ENCODE measurements at regions not wholly inside any gene's neighbourhood (a gene's known extent, or its start where the extent isn't known, plus 50 kb on each side); places are given as distances from the start of the nearest gene placed in this dataset.

DNA sequence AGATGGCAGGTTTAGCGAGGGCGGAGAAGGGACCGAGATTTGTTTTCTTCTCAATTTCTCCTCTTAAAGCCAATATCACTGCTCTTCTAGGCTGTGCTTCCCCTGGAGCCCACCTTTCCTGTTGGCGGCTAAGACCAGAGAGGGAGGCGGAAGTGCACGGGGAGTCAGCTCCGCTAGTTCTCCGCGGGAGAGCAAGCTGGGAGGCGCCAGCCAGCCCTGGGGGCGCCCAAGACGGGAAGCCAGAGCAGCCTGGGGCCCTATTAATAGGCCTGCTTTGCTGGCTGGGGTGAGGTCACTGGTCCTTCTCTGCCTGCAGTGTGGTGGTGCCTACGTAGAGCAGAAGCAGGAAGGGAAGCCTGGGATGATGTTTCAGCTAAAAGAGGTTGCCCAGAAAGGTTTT, 61.6 kb downstream of the LSM5 start:
- Histone ChIP-seq H3K4me3 (ENCODE audit: low read length in 3 of 3) (no peak overlapping the region), H3K27ac (ENCODE audit: low read depth, low read length) (no peak overlapping the region), H3K9ac (ENCODE audit: low read depth in 1 of 3, low read length in 3 of 3) (no peak overlapping the region), H3K36me3 (ENCODE audit: control insufficient read depth in 3 of 3, insufficient read depth in 3 of 3, low read length in 3 of 3) (no peaks in the 10 kb centered on the region), H3K27me3 (ENCODE audit: control insufficient read depth in 3 of 3, insufficient read depth in 3 of 3, low read length in 3 of 3) (peaks cover 21 to 27% (median 25%) of the 10 kb centered on the region in 3 donors), H3K4me1 (ENCODE audit: control insufficient read depth in 3 of 3, insufficient read depth in 3 of 3, low read length in 3 of 3) (peaks cover 0 to 2% (median 0%) of the 10 kb centered on the region in 3 donors), H3K9me3 (ENCODE audit: control insufficient read depth in 3 of 3, low read length in 3 of 3) (peaks cover 0 to 3% (median 0%) of the 10 kb centered on the region in 3 donors)

DNA sequence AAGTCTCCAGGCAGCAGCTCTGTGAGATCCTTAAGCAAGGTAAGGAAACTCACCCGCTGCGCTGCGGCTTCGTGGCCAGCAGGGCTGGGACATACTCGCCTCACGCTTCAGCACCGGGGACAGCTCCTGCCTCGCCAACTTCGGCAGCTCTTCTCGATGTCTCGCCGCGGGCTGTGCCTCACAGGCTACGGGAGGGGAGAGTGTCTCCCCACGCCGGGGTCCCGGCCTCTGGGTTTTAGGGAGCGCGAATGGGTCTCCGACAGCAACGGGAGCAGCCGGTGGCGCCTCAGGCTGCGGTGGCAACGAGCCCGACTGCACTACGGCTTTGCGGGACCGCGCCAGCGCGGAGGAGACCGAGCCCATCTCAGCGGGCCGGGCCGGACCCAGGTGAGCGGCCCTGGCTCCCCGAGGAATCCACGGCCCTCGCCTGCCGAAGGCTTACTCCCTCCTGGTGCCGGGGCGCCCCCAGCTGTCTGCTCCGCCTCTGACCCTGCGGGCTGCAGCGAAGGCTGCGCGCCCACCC, 62.4 kb downstream of the LSM5 start:
- no peak overlapping the region for H3K4me3 ChIP-seq (ENCODE audit: low read length in 3 of 3)
- no peaks in the 10 kb centered on the region for H3K36me3 ChIP-seq (ENCODE audit: control insufficient read depth in 3 of 3, insufficient read depth in 3 of 3, low read length in 3 of 3)
- peaks cover 21 to 27% (median 25%) of the 10 kb centered on the region in 3 donors for H3K27me3 ChIP-seq (ENCODE audit: control insufficient read depth in 3 of 3, insufficient read depth in 3 of 3, low read length in 3 of 3)

DNA sequence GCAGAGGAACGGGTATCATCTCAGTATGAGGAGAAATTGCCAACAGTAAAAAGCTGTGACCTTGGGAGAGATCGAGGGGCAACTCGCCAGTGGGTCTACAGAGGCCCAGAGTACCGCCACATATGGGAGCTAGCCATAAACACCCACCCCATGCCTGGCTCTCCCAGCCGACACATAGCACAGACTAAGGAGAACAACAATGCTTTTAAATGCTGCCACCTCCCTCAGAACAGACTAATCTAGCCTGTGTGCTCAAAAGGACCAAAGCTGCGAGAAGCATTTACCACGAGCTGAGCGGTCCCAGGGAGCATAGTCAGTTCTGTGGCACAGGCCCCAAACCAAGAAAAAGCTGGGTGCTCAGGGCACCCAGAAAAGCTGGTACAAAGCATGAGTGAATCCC, 73.3 kb downstream of the LSM5 start:
- no peaks in the 10 kb centered on the region for H3K9me3 ChIP-seq (ENCODE audit: control insufficient read depth in 3 of 3, low read length in 3 of 3)
- no peak overlapping the region for H3K9ac ChIP-seq (ENCODE audit: low read depth in 1 of 3, low read length in 3 of 3)
- H3K4me1 ChIP-seq (ENCODE audit: control insufficient read depth in 3 of 3, insufficient read depth in 3 of 3, low read length in 3 of 3), result no peaks in the 10 kb centered on the region
- no peak overlapping the region for H3K4me3 ChIP-seq (ENCODE audit: low read length in 3 of 3)
- H3K27ac ChIP-seq (ENCODE audit: low read depth, low read length), result no peak overlapping the region
- no peaks in the 10 kb centered on the region for H3K36me3 ChIP-seq (ENCODE audit: control insufficient read depth in 3 of 3, insufficient read depth in 3 of 3, low read length in 3 of 3)
- peaks cover 3 to 10% (median 8%) of the 10 kb centered on the region in 3 donors for H3K27me3 ChIP-seq (ENCODE audit: control insufficient read depth in 3 of 3, insufficient read depth in 3 of 3, low read length in 3 of 3)

More for the DNA sequence above, 62.4 kb downstream of the LSM5 start:
- H3K27ac ChIP-seq (ENCODE audit: low read depth, low read length), result no peak overlapping the region
- no peak overlapping the region for H3K9ac ChIP-seq (ENCODE audit: low read depth in 1 of 3, low read length in 3 of 3)
- peaks cover 0 to 3% (median 0%) of the 10 kb centered on the region in 3 donors for H3K9me3 ChIP-seq (ENCODE audit: control insufficient read depth in 3 of 3, low read length in 3 of 3)
- H3K4me1 ChIP-seq (ENCODE audit: control insufficient read depth in 3 of 3, insufficient read depth in 3 of 3, low read length in 3 of 3), result peaks cover 0 to 2% (median 0%) of the 10 kb centered on the region in 3 donors

DNA sequence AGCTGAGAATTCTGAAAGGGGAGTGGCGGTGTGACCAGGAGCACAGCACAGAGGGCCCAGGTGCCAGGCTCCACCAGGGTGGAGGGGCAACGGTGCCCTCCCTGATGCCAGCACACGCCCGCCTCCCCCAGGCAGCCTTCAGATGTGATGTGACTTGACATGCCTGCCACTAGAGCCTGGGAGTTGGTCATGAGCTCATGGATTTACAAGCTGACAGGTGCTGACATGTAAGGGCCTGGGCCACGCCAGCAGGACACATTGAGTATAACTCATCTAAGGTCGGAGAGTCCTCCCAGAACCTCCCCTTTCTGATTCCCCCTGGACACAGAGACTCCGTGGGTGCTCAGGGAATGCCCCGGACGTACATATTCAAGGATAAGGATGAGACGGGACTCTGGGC, 74.2 kb downstream of the LSM5 start:
- Histone ChIP-seq H3K9me3 (ENCODE audit: control insufficient read depth in 3 of 3, low read length in 3 of 3) (no peaks in the 10 kb centered on the region), H3K27me3 (ENCODE audit: control insufficient read depth in 3 of 3, insufficient read depth in 3 of 3, low read length in 3 of 3) (peaks cover 3 to 10% (median 8%) of the 10 kb centered on the region in 3 donors), H3K4me3 (ENCODE audit: low read length in 3 of 3) (no peak overlapping the region), H3K4me1 (ENCODE audit: control insufficient read depth in 3 of 3, insufficient read depth in 3 of 3, low read length in 3 of 3) (no peaks in the 10 kb centered on the region), H3K9ac (ENCODE audit: low read depth in 1 of 3, low read length in 3 of 3) (no peak overlapping the region), H3K36me3 (ENCODE audit: control insufficient read depth in 3 of 3, insufficient read depth in 3 of 3, low read length in 3 of 3) (no peaks in the 10 kb centered on the region), H3K27ac (ENCODE audit: low read depth, low read length) (no peak overlapping the region)

DNA sequence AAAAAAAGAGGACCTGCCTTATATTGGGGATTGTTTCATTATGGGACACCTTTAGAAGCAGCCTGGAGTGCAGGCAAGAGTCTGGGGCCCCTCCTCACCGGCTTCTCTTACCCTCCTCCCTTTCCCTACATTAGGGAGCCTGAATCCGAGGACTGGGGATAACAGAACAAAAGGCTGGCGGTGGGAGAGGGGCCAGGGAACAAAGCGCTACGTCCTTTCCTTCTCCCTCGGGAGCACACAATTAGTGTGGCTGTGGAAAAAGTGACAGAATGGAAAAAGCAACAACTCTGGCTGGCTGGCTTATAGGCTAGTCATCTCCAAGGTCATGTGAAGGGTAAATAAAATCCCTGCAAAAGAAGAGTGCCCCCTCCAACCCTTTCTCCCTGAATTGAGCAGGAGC, 74.7 kb downstream of the LSM5 start:
- no peaks in the 10 kb centered on the region for H3K4me1 ChIP-seq (ENCODE audit: control insufficient read depth in 3 of 3, insufficient read depth in 3 of 3, low read length in 3 of 3)
- no peak overlapping the region for H3K9ac ChIP-seq (ENCODE audit: low read depth in 1 of 3, low read length in 3 of 3)
- peaks cover 3 to 10% (median 8%) of the 10 kb centered on the region in 3 donors for H3K27me3 ChIP-seq (ENCODE audit: control insufficient read depth in 3 of 3, insufficient read depth in 3 of 3, low read length in 3 of 3)
- no peak overlapping the region for H3K4me3 ChIP-seq (ENCODE audit: low read length in 3 of 3)
- H3K36me3 ChIP-seq (ENCODE audit: control insufficient read depth in 3 of 3, insufficient read depth in 3 of 3, low read length in 3 of 3), result no peaks in the 10 kb centered on the region
- no peak overlapping the region for H3K27ac ChIP-seq (ENCODE audit: low read depth, low read length)
- no peaks in the 10 kb centered on the region for H3K9me3 ChIP-seq (ENCODE audit: control insufficient read depth in 3 of 3, low read length in 3 of 3)

DNA sequence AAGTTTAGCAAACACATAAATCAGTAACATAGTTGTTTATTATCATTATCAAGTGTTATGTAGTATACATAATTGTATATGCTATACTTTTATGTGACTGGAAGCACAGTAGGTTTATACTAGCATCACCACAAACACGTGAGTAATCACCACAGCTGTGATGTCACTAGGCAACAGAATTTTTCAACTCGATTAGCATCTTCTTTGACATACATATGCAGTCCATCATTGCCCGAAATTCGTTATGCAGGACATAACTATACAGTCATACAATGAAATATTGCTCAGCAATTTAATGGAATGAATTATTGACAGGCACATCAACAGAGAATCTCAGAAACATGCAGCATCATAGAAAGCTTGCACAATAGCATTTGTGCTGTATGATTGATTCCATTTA, 77.7 kb downstream of the LSM5 start:
- H3K27ac ChIP-seq (ENCODE audit: low read depth, low read length), result no peak overlapping the region
- no peak overlapping the region for H3K9ac ChIP-seq (ENCODE audit: low read depth in 1 of 3, low read length in 3 of 3)
- peaks cover 0 to 10% (median 6%) of the 10 kb centered on the region in 3 donors for H3K27me3 ChIP-seq (ENCODE audit: control insufficient read depth in 3 of 3, insufficient read depth in 3 of 3, low read length in 3 of 3)

DNA sequence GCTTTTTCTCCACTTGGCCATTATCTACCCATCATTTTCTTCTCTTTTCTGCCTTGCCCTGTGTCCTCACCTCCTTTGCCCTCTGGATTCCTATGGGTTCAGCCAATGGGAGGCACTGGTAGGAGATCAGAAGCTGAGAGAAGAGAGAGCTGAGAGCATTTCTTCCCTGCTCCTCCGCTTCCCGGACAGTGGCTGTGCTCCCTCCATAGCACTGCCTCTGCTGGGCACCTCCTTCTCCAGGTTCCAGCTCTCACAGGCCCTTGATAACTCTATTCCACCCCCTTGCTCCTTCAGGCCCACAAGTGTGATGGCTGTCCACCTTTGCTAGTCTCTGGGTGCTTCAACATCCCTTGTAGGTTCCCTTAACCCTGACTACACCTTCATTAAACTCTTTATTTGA, 79.6 kb downstream of the LSM5 start:
- Histone ChIP-seq H3K9me3 (ENCODE audit: control insufficient read depth in 3 of 3, low read length in 3 of 3) (no peaks in the 10 kb centered on the region), H3K9ac (ENCODE audit: low read depth in 1 of 3, low read length in 3 of 3) (no peak overlapping the region), H3K4me1 (ENCODE audit: control insufficient read depth in 3 of 3, insufficient read depth in 3 of 3, low read length in 3 of 3) (no peaks in the 10 kb centered on the region), H3K27ac (ENCODE audit: low read depth, low read length) (no peak overlapping the region), H3K27me3 (ENCODE audit: control insufficient read depth in 3 of 3, insufficient read depth in 3 of 3, low read length in 3 of 3) (peaks cover 0 to 2% (median 0%) of the 10 kb centered on the region in 3 donors), H3K4me3 (ENCODE audit: low read length in 3 of 3) (no peak overlapping the region), H3K36me3 (ENCODE audit: control insufficient read depth in 3 of 3, insufficient read depth in 3 of 3, low read length in 3 of 3) (no peaks in the 10 kb centered on the region)

More for the DNA sequence above, 77.7 kb downstream of the LSM5 start:
- H3K4me1 ChIP-seq (ENCODE audit: control insufficient read depth in 3 of 3, insufficient read depth in 3 of 3, low read length in 3 of 3), result no peaks in the 10 kb centered on the region
- H3K36me3 ChIP-seq (ENCODE audit: control insufficient read depth in 3 of 3, insufficient read depth in 3 of 3, low read length in 3 of 3), result no peaks in the 10 kb centered on the region
- H3K4me3 ChIP-seq (ENCODE audit: low read length in 3 of 3), result no peak overlapping the region
- no peaks in the 10 kb centered on the region for H3K9me3 ChIP-seq (ENCODE audit: control insufficient read depth in 3 of 3, low read length in 3 of 3)

DNA sequence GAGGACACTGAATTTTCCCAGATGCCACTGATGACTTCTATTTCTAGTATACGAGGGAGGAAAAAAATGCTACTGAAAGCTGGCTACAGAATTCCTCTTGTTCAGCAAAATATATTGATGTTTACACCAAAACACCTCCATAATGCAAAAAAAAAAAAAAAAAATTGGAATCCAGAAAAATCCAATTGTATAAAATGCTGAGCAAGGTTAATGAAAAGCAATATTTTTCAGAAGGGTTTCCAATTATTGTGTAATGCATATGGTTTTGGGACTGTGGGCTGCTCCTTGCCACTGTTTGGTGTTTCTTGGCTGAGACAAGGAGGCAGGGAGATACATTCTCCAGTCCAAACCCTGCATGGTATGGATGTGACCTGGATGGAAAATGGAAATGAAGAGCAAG, 83.8 kb downstream of the LSM5 start:
- no peaks in the 10 kb centered on the region for H3K4me1 ChIP-seq (ENCODE audit: control insufficient read depth in 3 of 3, insufficient read depth in 3 of 3, low read length in 3 of 3)
- peaks cover 0 to 2% (median 0%) of the 10 kb centered on the region in 3 donors for H3K27me3 ChIP-seq (ENCODE audit: control insufficient read depth in 3 of 3, insufficient read depth in 3 of 3, low read length in 3 of 3)
- no peak overlapping the region for H3K9ac ChIP-seq (ENCODE audit: low read depth in 1 of 3, low read length in 3 of 3)
- H3K36me3 ChIP-seq (ENCODE audit: control insufficient read depth in 3 of 3, insufficient read depth in 3 of 3, low read length in 3 of 3), result no peaks in the 10 kb centered on the region
- no peak overlapping the region for H3K27ac ChIP-seq (ENCODE audit: low read depth, low read length)
- no peak overlapping the region for H3K4me3 ChIP-seq (ENCODE audit: low read length in 3 of 3)
- H3K9me3 ChIP-seq (ENCODE audit: control insufficient read depth in 3 of 3, low read length in 3 of 3), result no peaks in the 10 kb centered on the region

DNA sequence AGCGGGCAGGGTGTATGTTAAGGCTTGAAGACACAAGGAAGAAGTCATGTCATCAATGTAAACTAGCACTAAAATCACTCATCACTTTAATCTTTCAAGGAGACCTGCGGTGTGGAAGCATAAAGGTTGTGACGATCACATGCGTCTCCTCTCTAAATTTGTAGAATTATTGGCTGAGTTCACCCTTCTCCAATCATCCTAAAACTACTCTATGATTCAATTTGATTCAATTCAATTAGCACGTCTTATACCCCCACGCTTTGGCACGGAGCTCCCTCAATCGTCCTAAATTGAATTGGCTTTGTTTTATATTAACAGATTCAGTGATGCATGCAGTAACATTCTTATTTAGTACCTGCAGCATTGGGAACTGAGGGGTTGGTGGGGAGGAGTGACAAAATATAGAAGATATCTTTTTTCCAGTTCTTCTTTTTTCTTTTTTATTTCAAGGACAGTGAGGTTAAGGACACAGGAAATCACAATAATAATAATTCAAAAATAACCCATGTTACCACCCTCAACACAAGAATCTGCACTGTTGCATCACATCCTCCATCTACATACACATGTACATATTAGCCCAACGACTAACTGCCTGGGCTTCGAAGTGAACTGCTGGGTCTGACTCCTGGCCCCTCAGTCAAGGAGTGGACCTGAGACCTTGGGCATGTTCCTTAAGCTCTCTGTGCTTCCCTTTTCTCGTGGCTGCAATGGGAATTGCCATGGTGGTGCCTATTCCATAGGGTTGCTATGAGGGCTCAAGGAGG, 86.5 kb downstream of the LSM5 start:
- Histone ChIP-seq H3K27ac (ENCODE audit: low read depth, low read length) (no peak overlapping the region), H3K27me3 (ENCODE audit: control insufficient read depth in 3 of 3, insufficient read depth in 3 of 3, low read length in 3 of 3) (peaks cover 0 to 2% (median 0%) of the 10 kb centered on the region in 3 donors), H3K4me1 (ENCODE audit: control insufficient read depth in 3 of 3, insufficient read depth in 3 of 3, low read length in 3 of 3) (no peaks in the 10 kb centered on the region), H3K9me3 (ENCODE audit: control insufficient read depth in 3 of 3, low read length in 3 of 3) (no peaks in the 10 kb centered on the region), H3K4me3 (ENCODE audit: low read length in 3 of 3) (no peak overlapping the region), H3K9ac (ENCODE audit: low read depth in 1 of 3, low read length in 3 of 3) (no peak overlapping the region), H3K36me3 (ENCODE audit: control insufficient read depth in 3 of 3, insufficient read depth in 3 of 3, low read length in 3 of 3) (no peaks in the 10 kb centered on the region)

DNA sequence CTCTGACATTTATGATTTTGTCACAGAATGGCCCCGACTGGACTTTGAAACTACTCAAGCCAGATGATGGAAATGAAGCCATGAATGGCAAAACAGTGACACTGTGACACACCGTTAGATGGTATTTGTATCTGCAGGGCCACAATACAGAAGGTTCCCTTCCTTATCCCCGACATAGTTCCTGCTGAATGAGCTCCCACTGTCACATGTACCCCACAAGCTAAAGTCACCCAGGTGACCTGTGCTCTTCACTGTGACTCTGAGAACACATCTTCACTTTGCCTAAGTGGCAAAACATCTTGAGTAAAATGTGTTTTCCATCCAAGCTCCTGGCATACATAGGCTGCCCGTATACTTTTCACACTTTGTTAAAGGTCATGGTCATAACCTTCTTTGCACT, 89.5 kb downstream of the LSM5 start:
- H3K4me1 ChIP-seq (ENCODE audit: control insufficient read depth in 3 of 3, insufficient read depth in 3 of 3, low read length in 3 of 3), result no peaks in the 10 kb centered on the region
- H3K9ac ChIP-seq (ENCODE audit: low read depth in 1 of 3, low read length in 3 of 3), result no peak overlapping the region
- H3K36me3 ChIP-seq (ENCODE audit: control insufficient read depth in 3 of 3, insufficient read depth in 3 of 3, low read length in 3 of 3), result no peaks in the 10 kb centered on the region
- no peak overlapping the region for H3K27ac ChIP-seq (ENCODE audit: low read depth, low read length)
- no peaks in the 10 kb centered on the region for H3K27me3 ChIP-seq (ENCODE audit: control insufficient read depth in 3 of 3, insufficient read depth in 3 of 3, low read length in 3 of 3)
- H3K4me3 ChIP-seq (ENCODE audit: low read length in 3 of 3), result no peak overlapping the region
- H3K9me3 ChIP-seq (ENCODE audit: control insufficient read depth in 3 of 3, low read length in 3 of 3), result no peaks in the 10 kb centered on the region

Data from skeletal muscle tissue (tissue), 3 donors.